Mesenchymal stem cell (in vitro differentiated cells and primary cell): ENCODE measurements at regions not wholly inside any gene's neighbourhood (a gene's known extent, or its start where the extent isn't known, plus 50 kb on each side); places are given as distances from the start of the nearest gene placed in this dataset.

Source experiments
- DNase-seq: peaks from one replicate; pipeline ENCODE4 v3.0.0-alpha.2; 2013
- H2AFZ ChIP-seq: one replicate; pipeline ENCODE4 v1.6.1; 2013; ENCODE audit warnings: low read depth, mild to moderate bottlenecking, control low read depth, inconsistent platforms, low read length, moderate library complexity
- H2AK5ac ChIP-seq: 2 replicates; pipeline ENCODE4 v1.6.1; 2013; ENCODE audit warnings: low read length, moderate library complexity, mild to moderate bottlenecking, inconsistent platforms; ENCODE audit not compliant: severe bottlenecking
- H2BK120ac ChIP-seq: one replicate; pipeline ENCODE4 v1.6.1; 2013; ENCODE audit warnings: low read depth, mild to moderate bottlenecking, inconsistent platforms, low read length, moderate library complexity
- H2BK12ac ChIP-seq, 2 experiments: one replicate each; pipeline ENCODE4 v1.6.1; 2013; ENCODE audit warnings: inconsistent platforms in 2 of 2, low read length in 2 of 2, mild to moderate bottlenecking in 2 of 2, moderate library complexity in 2 of 2, control low read depth in 1 of 2
- H2BK15ac ChIP-seq: one replicate; pipeline ENCODE4 v1.6.1; 2013; ENCODE audit warnings: mild to moderate bottlenecking, low read depth, inconsistent platforms; ENCODE audit not compliant: poor library complexity, severe bottlenecking
- H2BK5ac ChIP-seq: 2 replicates; pipeline ENCODE4 v1.6.1; 2013; ENCODE audit warnings: low read depth, mild to moderate bottlenecking, low read length, control low read depth, inconsistent platforms; ENCODE audit not compliant: poor library complexity, severe bottlenecking
- H3K14ac ChIP-seq, 2 experiments: one replicate each; pipeline ENCODE4 v1.6.1; 2013; ENCODE audit warnings: inconsistent platforms in 2 of 2, low read length in 2 of 2, control low read depth in 1 of 2, mild to moderate bottlenecking in 1 of 2, moderate library complexity in 1 of 2
- H3K18ac ChIP-seq, 2 experiments: one replicate each; pipeline ENCODE4 v1.6.1; 2013; ENCODE audit warnings: inconsistent platforms in 2 of 2, low read length in 2 of 2, control low read depth in 1 of 2, low read depth in 1 of 2, mild to moderate bottlenecking in 1 of 2
- H3K23ac ChIP-seq, 2 experiments: one replicate each; pipeline ENCODE4 v1.6.1; 2013; ENCODE audit warnings: inconsistent platforms in 2 of 2, low read length in 2 of 2, mild to moderate bottlenecking in 2 of 2, moderate library complexity in 2 of 2, control low read depth in 1 of 2
- H3K27ac ChIP-seq: 2 replicates; pipeline ENCODE4 v1.5.1; 2013; ENCODE audit warnings: mild to moderate bottlenecking, moderate library complexity, low read length, control low read depth, inconsistent platforms; ENCODE audit not compliant: poor library complexity, severe bottlenecking
- H3K27me3 ChIP-seq, 2 experiments: 2 replicates each; pipeline versions ENCODE4 v1.6.1 to v1.7.0; 2013; ENCODE audit warnings: low read length in 2 of 2, mild to moderate bottlenecking in 2 of 2, moderate library complexity in 2 of 2, control low read depth in 1 of 2, inconsistent platforms in 1 of 2; ENCODE audit not compliant: control insufficient read depth in 1 of 2, insufficient read depth in 1 of 2
- H3K36me3 ChIP-seq, 2 experiments: 2 replicates each; pipeline versions ENCODE4 v1.6.1 to v1.7.0; 2013; ENCODE audit warnings: low read length in 2 of 2, control low read depth in 1 of 2, inconsistent platforms in 1 of 2, low read depth in 1 of 2, mild to moderate bottlenecking in 1 of 2; ENCODE audit not compliant: insufficient read depth in 2 of 2, control insufficient read depth in 1 of 2
- H3K4ac ChIP-seq, 2 experiments: one replicate each; pipeline ENCODE4 v1.6.1; 2013; ENCODE audit warnings: inconsistent platforms in 2 of 2, low read length in 2 of 2, mild to moderate bottlenecking in 2 of 2, moderate library complexity in 2 of 2, control low read depth in 1 of 2, low read depth in 1 of 2
- H3K4me1 ChIP-seq: 2 replicates; pipeline ENCODE4 v1.6.1; 2013; ENCODE audit warnings: low read depth, low read length, control low read depth; ENCODE audit not compliant: control insufficient read depth, insufficient read depth
- H3K4me2 ChIP-seq: 2 replicates; pipeline ENCODE4 v1.6.1; 2013; ENCODE audit warnings: low read length, mild to moderate bottlenecking, inconsistent platforms; ENCODE audit not compliant: poor library complexity, severe bottlenecking
- H3K4me3 ChIP-seq, 2 experiments: 2 replicates each; pipeline versions ENCODE4 v1.5.1 to v1.7.0; 2013; ENCODE audit warnings: low read length in 2 of 2, mild to moderate bottlenecking in 2 of 2, control low read depth in 1 of 2, low read depth in 1 of 2; ENCODE audit not compliant: insufficient read depth in 1 of 2
- H3K79me1 ChIP-seq: replicated peaks from 2 replicates; pipeline ENCODE4 v1.6.1; 2013; ENCODE audit warnings: mild to moderate bottlenecking, control low read depth, low read length, inconsistent platforms; ENCODE audit not compliant: poor library complexity, severe bottlenecking
- H3K9ac ChIP-seq: 2 replicates; pipeline ENCODE4 v1.7.0; 2013; ENCODE audit warnings: mild to moderate bottlenecking, low read length, moderate library complexity
- H3K9me3 ChIP-seq: 2 replicates; pipeline ENCODE4 v1.7.0; 2013; ENCODE audit warnings: mild to moderate bottlenecking, low read length; ENCODE audit not compliant: control insufficient read depth
- H4K8ac ChIP-seq: one replicate; pipeline ENCODE4 v1.6.1; 2013; ENCODE audit warnings: inconsistent platforms, mild to moderate bottlenecking, low read length, moderate library complexity
- H4K91ac ChIP-seq: one replicate; pipeline ENCODE4 v1.6.1; 2013; ENCODE audit warnings: mild to moderate bottlenecking, low read length, inconsistent platforms
- WGBS: methylation state at CpG from one replicate; pipeline ENCODE4 v1.1.7; 2013; ENCODE audit warnings: mixed read lengths; 5-methylcytosine and 5-hydroxymethylcytosine counted together

DNA sequence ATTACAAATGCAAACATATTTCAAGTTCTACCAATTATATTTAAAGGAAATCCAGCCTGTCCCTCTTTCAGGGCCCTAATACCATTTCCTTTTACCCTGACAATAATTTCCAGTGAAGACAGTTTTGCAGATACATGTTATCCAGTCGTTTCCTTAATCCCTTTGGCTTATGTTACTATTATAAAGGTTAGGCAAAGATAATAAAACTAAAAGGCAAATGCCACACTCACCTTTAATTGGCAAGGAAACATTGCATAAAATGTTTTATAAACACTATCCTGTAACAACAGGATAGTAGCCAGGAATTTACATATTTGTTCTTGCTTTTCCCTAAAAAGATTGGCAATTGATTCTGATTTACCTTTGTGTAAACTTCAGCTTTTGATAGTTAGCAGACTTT is 168.7 kb downstream of the AEBP2 start:
- Histone ChIP-seq H3K4me3 (no peak overlapping the region), H3K79me1 (no peaks in the 10 kb centered on the region), H2AK5ac (no peak overlapping the region), H3K4me2 (no peak overlapping the region), H4K8ac (no peak overlapping the region), H3K4me1 (no peaks in the 10 kb centered on the region), H3K14ac (no peak overlapping the region), H3K18ac (no peak overlapping the region), H3K23ac (no peak overlapping the region), H2BK15ac (no peak overlapping the region), H3K27me3 (no peaks in the 10 kb centered on the region), H2BK120ac (no peak overlapping the region), H2BK5ac (no peak overlapping the region), H3K36me3 (peaks cover 0 to 4% of the 10 kb centered on the region in 2 experiments), H2AFZ (no peak overlapping the region), H3K9me3 (peaks cover 6% of the 10 kb centered on the region), H3K27ac (no peak overlapping the region), H2BK12ac (no peak overlapping the region), H4K91ac (no peak overlapping the region), H3K4ac (no peak overlapping the region), H3K9ac (no peak overlapping the region)
- no peak for DNase-seq
- WGBS, result 100% methylated on average over 1 of the region's 1 CpG

DNA sequence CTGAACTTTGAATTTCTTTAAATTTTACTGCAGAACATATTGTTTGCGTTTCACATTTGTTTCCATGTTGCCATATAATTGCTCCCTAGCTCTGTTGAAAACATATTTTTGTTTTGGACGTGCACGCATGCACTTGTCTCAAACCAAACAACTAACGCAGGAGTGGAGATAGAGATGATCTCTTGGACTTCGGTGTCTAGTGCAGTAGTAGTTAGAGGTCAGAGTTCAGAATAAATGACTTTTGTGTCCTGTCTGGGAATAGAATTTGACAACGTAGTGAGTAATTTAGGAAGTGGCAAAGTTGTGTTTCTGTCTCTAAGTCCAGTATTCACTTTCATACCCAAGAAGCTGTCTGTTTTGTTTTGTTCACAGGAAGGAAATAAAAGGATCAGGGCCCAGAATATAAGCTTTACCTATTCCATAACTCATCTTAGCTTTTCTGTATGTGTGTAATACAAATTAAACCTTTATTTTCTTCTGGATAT is 173.8 kb downstream of the AEBP2 start:
- Histone ChIP-seq H3K4me3 (no peak overlapping the region), H2BK15ac (no peak overlapping the region), H3K14ac (no peak overlapping the region), H3K9ac (no peak overlapping the region), H2AFZ (no peak overlapping the region), H2BK5ac (no peak overlapping the region), H4K91ac (no peak overlapping the region), H3K18ac (no peak overlapping the region), H4K8ac (no peak overlapping the region), H3K27ac (no peak overlapping the region), H3K79me1 (no peaks in the 10 kb centered on the region), H3K9me3 (peaks cover 6% of the 10 kb centered on the region), H3K36me3 (peaks cover 0 to 2% of the 10 kb centered on the region in 2 experiments), H2BK12ac (no peak overlapping the region), H3K23ac (no peak overlapping the region), H3K4ac (no peak overlapping the region), H3K4me2 (no peak overlapping the region), H2BK120ac (no peak overlapping the region), H3K4me1 (no peaks in the 10 kb centered on the region), H3K27me3 (no peaks in the 10 kb centered on the region), H2AK5ac (no peak overlapping the region)
- DNase-seq, result no peak
- WGBS, result 75% methylated on average over 6 of the region's 6 CpGs

DNA sequence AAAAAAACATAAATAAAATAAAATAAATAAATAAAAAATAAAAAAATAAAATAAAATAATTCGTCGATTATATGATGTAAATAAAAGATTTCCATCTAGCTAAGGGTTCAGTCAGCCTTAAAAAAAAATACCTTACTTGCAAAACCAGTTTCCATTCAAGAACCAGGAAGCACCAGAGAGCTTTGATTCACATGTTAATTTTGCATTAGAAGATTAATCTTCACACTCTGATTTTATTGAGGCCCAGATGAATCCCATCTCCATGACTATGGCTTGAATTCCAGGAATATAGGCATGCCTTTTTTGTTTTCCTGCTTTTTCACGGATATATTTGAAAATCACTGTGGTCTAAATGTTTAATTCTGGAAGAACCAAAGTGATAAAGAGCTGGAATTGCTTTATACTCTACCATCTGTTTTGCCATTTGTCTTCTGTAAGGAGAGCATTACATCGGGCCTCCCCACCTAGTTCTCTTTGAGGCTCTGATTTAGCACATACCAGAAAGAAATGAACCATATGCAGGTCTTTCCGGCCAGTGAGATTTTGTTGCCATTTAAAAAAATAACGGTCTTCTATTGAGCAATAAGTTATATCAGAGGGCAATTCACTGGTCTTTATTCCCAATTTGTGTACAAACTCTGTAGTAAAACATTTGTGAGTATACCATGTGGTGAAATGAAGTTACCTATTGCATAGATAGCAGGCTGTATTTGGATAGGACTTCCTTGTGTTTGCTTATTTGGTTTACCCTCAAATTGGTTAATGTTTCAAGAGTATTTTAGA is 175.5 kb downstream of the AEBP2 start:
- no peak overlapping the region for H3K4me2 ChIP-seq
- H2BK15ac ChIP-seq, result no peak overlapping the region
- H3K27ac ChIP-seq, result no peak overlapping the region
- no peak for DNase-seq
- no peak overlapping the region for H2BK120ac ChIP-seq
- H3K23ac ChIP-seq, result no peak overlapping the region
- H3K4me1 ChIP-seq, result no peaks in the 10 kb centered on the region
- H2AK5ac ChIP-seq, result no peak overlapping the region
- H3K79me1 ChIP-seq, result no peaks in the 10 kb centered on the region
- H3K14ac ChIP-seq, result no peak overlapping the region
- H3K27me3 ChIP-seq, result no peaks in the 10 kb centered on the region
- H3K18ac ChIP-seq, result no peak overlapping the region
- H4K91ac ChIP-seq, result no peak overlapping the region
- no peak overlapping the region for H2AFZ ChIP-seq
- WGBS, result 88% methylated on average over 4 of the region's 6 CpGs
- no peak overlapping the region for H3K4me3 ChIP-seq
- no peak overlapping the region for H3K9ac ChIP-seq
- H3K36me3 ChIP-seq, result peaks cover 0 to 2% of the 10 kb centered on the region in 2 experiments
- H2BK5ac ChIP-seq, result no peak overlapping the region
- H3K4ac ChIP-seq, result no peak overlapping the region
- H2BK12ac ChIP-seq, result no peak overlapping the region
- peaks cover 6% of the 10 kb centered on the region for H3K9me3 ChIP-seq
- no peak overlapping the region for H4K8ac ChIP-seq

DNA sequence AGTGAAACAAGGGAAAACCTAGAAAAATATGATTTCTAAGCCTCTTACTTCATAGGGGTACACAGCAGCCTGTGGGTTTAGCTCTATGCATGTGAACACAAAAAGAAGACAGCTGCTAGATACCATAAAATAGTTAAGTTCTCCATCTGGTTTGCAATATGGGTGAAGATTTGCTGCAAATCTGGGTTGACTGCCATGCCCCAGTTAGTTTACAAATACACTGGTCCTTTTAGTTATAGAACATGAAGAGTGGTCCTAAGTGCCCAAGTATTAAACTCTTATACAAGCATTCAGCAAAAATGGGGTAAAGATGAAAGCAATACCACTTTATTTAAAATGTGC is 176.1 kb downstream of the AEBP2 start:
- H3K9me3 ChIP-seq, result peaks cover 6% of the 10 kb centered on the region
- no peak overlapping the region for H2BK5ac ChIP-seq
- no peak for DNase-seq
- no peak overlapping the region for H4K8ac ChIP-seq
- H2BK12ac ChIP-seq, result no peak overlapping the region
- no peak overlapping the region for H2AK5ac ChIP-seq
- no peak overlapping the region for H2AFZ ChIP-seq
- H3K18ac ChIP-seq, result no peak overlapping the region
- peaks cover 3% of the 10 kb centered on the region for H3K4me1 ChIP-seq
- no peak overlapping the region for H2BK120ac ChIP-seq
- H3K14ac ChIP-seq, result no peak overlapping the region
- no peak overlapping the region for H3K4ac ChIP-seq
- no peak overlapping the region for H3K9ac ChIP-seq
- H3K79me1 ChIP-seq, result no peaks in the 10 kb centered on the region
- H3K4me2 ChIP-seq, result no peak overlapping the region
- H4K91ac ChIP-seq, result no peak overlapping the region
- H3K4me3 ChIP-seq, result no peak overlapping the region
- H3K27me3 ChIP-seq, result no peaks in the 10 kb centered on the region
- H2BK15ac ChIP-seq, result no peak overlapping the region
- H3K23ac ChIP-seq, result no peak overlapping the region
- H3K27ac ChIP-seq, result no peak overlapping the region
- peaks cover 0 to 2% of the 10 kb centered on the region in 2 experiments for H3K36me3 ChIP-seq
